ENCODE measurements at regions not wholly inside any gene's neighbourhood (a gene's known extent, or its start where the extent isn't known, plus 50 kb on each side); places are given as distances from the start of the nearest gene placed in this dataset.

- TF ChIP-seq CTCF (IDR thresholded peaks at IDR 0.05; ENCODE audit: low read length), result no peak
- no peak for TF ChIP-seq EZH2 (optimal IDR thresholded peaks at IDR 0.05; ENCODE audit: low read depth, low read length)
- TF ChIP-seq EZH2phosphoT487 (IDR thresholded peaks at IDR 0.05; ENCODE audit: low read length), result no peak
These were observed 619.6 kb upstream of the ADAMTS16 start for GRCh38 chr5:4520559-4520958.

Data from MM.1S (cell line).